ENCODE measurements at regions not wholly inside any gene's neighbourhood (a gene's known extent, or its start where the extent isn't known, plus 50 kb on each side); places are given as distances from the start of the nearest gene placed in this dataset.

GRCh38 chr4:45841791-45842190, 282.1 kb downstream of the GABRG1 start:
- Histone ChIP-seq H3K4me3 (replicated peaks in 1 of 3) (no peak overlapping the region), H3K27ac (no peak overlapping the region), H3K36me3 (no peaks in the 10 kb centered on the region), H3K9me3 (no peaks in the 10 kb centered on the region), H3K4me1 (no peaks in the 10 kb centered on the region), H3K27me3 (no peaks in the 10 kb centered on the region)
- intact Hi-C loops (cut with DNase I) = no loop called here
- no peak for TF ChIP-seq POLR2A (IDR thresholded peaks at IDR 0.05)
- TF ChIP-seq, protein P1, sequence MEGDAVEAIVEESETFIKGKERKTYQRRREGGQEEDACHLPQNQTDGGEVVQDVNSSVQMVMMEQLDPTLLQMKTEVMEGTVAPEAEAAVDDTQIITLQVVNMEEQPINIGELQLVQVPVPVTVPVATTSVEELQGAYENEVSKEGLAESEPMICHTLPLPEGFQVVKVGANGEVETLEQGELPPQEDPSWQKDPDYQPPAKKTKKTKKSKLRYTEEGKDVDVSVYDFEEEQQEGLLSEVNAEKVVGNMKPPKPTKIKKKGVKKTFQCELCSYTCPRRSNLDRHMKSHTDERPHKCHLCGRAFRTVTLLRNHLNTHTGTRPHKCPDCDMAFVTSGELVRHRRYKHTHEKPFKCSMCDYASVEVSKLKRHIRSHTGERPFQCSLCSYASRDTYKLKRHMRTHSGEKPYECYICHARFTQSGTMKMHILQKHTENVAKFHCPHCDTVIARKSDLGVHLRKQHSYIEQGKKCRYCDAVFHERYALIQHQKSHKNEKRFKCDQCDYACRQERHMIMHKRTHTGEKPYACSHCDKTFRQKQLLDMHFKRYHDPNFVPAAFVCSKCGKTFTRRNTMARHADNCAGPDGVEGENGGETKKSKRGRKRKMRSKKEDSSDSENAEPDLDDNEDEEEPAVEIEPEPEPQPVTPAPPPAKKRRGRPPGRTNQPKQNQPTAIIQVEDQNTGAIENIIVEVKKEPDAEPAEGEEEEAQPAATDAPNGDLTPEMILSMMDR (IDR thresholded peaks at IDR 0.05) = no peak
- WGBS, 2 donors = 73 to 74% methylated on average over 2 of the region's 2 CpGs
- no peak for DNase-seq

- intact Hi-C loops (cut with DNase I) = no loop called here
- 65 to 70% methylated on average over 2 of the region's 2 CpGs for WGBS, 2 donors
- TF ChIP-seq, protein P1 (IDR thresholded peaks at IDR 0.05) = no peak
- no peak for TF ChIP-seq POLR2A (IDR thresholded peaks at IDR 0.05)
These were observed 292.2 kb downstream of the GABRG1 start for GRCh38 chr4:45831692-45832091.

GRCh38 chr4:45803994-45804393, 319.9 kb downstream of the GABRG1 start:
- no peak overlapping the region for H3K27ac ChIP-seq
- TF ChIP-seq POLR2A (IDR thresholded peaks at IDR 0.05) = no peak
- TF ChIP-seq, protein P1 (IDR thresholded peaks at IDR 0.05) = no peak
- 84 to 85% methylated on average over 2 of the region's 2 CpGs for WGBS, 2 donors
- no peaks in the 10 kb centered on the region for H3K9me3 ChIP-seq
- H3K4me3 ChIP-seq (replicated peaks in 1 of 3) = no peak overlapping the region
- intact Hi-C loops (cut with DNase I) = no loop called here
- no peaks in the 10 kb centered on the region for H3K36me3 ChIP-seq
- H3K27me3 ChIP-seq = no peaks in the 10 kb centered on the region
- no peaks in the 10 kb centered on the region for H3K4me1 ChIP-seq
- DNase-seq = no peak

More at GRCh38 chr4:45831692-45832091, 292.2 kb downstream of the GABRG1 start:
- no peak for DNase-seq
- Histone ChIP-seq H3K27me3 (no peaks in the 10 kb centered on the region), H3K36me3 (no peaks in the 10 kb centered on the region), H3K27ac (no peak overlapping the region), H3K4me3 (replicated peaks in 1 of 3) (no peak overlapping the region), H3K4me1 (no peaks in the 10 kb centered on the region), H3K9me3 (no peaks in the 10 kb centered on the region)

DNA sequence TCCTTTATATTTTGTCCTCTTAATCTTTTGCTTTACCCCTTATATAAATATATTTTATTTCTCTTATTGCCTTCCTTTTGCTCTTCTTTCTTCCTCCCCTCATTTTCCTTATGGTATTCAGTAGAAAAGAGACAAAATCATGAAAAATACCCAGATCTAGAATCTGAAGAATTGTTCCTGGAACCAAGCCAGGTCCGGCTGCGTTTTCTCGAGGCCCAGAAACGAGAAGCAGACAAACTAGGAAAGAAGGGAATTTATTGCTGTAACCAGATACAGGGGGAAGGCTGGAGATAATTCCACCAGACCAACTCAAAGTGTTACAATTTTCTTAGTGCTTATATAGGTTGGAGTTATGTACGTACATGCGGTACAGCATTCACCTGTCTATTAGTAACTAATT, 328.7 kb downstream of the GABRG1 start:
- H3K27ac ChIP-seq = no peak overlapping the region
- WGBS, 2 donors = 35 to 44% methylated on average over 6 of the region's 6 CpGs

GRCh38 chr4:45778514-45778913, 345.3 kb downstream of the GABRG1 start:
- intact Hi-C loops (cut with DNase I) = no loop called here
- 75 to 95% methylated on average over 1 of the region's 1 CpG for WGBS, 2 donors
- DNase-seq = no peak

More for the DNA sequence above, 328.7 kb downstream of the GABRG1 start:
- H3K36me3 ChIP-seq = no peaks in the 10 kb centered on the region
- intact Hi-C loops (cut with DNase I) = no loop called here
- DNase-seq = peak; percentile 8 to 25
- TF ChIP-seq POLR2A (IDR thresholded peaks at IDR 0.05) = no peak
- TF ChIP-seq, protein P1 (IDR thresholded peaks at IDR 0.05) = no peak
- no peak overlapping the region for H3K4me3 ChIP-seq (replicated peaks in 1 of 3)
- H3K4me1 ChIP-seq = no peaks in the 10 kb centered on the region
- no peaks in the 10 kb centered on the region for H3K27me3 ChIP-seq
- no peaks in the 10 kb centered on the region for H3K9me3 ChIP-seq

More at GRCh38 chr4:45778514-45778913, 345.3 kb downstream of the GABRG1 start:
- Histone ChIP-seq H3K9me3 (no peaks in the 10 kb centered on the region), H3K27ac (no peak overlapping the region), H3K36me3 (no peaks in the 10 kb centered on the region), H3K27me3 (no peaks in the 10 kb centered on the region), H3K4me3 (replicated peaks in 1 of 3) (no peak overlapping the region), H3K4me1 (no peaks in the 10 kb centered on the region)
- TF ChIP-seq, protein P1 (IDR thresholded peaks at IDR 0.05) = no peak
- no peak for TF ChIP-seq POLR2A (IDR thresholded peaks at IDR 0.05)
